HUES48 (cell line): ENCODE measurements at regions not wholly inside any gene's neighbourhood (a gene's known extent, or its start where the extent isn't known, plus 50 kb on each side); places are given as distances from the start of the nearest gene placed in this dataset.
"Not testable (repeated sequence)": the region's sequence is repeated elsewhere in the genome, so short reads cannot be mapped to it uniquely, and the experiment has no call there.

Source experiments
- H3K27ac ChIP-seq: one replicate; pipeline ENCODE4 v1.7.0; 2013; ENCODE audit warnings: low read depth, low read length, inconsistent platforms
- H3K27me3 ChIP-seq: 2 replicates; pipeline ENCODE4 v1.6.1; 2013; ENCODE audit warnings: mild to moderate bottlenecking, low read length; ENCODE audit not compliant: control insufficient read depth, insufficient read depth
- H3K36me3 ChIP-seq: 2 replicates; pipeline ENCODE4 v1.6.1; 2013; ENCODE audit warnings: low read length; ENCODE audit not compliant: control insufficient read depth, insufficient read depth
- H3K4me1 ChIP-seq: 2 replicates; pipeline ENCODE4 v1.6.1; 2013; ENCODE audit warnings: mild to moderate bottlenecking, low read length; ENCODE audit not compliant: control insufficient read depth, insufficient read depth
- H3K4me3 ChIP-seq: 2 replicates; pipeline ENCODE4 v1.5.1; 2013; ENCODE audit warnings: mild to moderate bottlenecking, low read depth, low read length
- H3K9ac ChIP-seq: 2 replicates; pipeline ENCODE4 v1.6.1; 2013; ENCODE audit warnings: mild to moderate bottlenecking, low read depth, low read length, moderate library complexity
- H3K9me3 ChIP-seq: 2 replicates; pipeline ENCODE4 v1.6.1; 2013; ENCODE audit warnings: low read length; ENCODE audit not compliant: control insufficient read depth, insufficient read depth

DNA sequence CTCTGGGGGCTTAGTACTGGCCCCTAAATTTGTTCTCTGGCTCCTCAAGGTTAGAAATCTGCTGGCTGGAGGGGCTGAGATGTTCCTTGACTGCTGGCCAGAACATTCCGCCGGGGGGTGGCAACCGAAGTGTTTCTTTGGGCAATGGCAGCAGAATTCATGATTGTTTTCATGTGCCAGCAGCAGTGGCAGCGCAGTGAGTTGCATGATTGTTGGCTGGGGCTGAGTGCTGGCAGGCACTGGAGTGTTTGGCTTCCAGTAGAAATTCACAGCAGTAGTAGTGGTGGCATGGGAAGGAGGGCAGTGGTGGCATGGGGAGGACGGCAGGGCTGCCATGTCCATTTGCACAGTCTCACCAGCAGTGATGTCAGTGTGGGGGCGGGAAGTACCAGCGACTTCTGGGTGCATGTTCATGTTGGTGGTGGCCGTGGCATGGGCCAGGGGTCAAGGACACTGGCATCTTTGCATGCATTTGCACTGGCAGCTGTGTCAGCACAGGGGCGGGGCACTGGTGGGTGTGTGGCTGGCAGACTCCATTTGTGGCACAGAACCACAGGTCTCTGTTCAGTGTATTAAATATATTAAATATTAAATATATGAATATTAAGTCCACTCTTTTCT lies 130.6 kb upstream of the CDH7 start:
- Histone ChIP-seq H3K9ac (no peak overlapping the region), H3K9me3 (no peaks in the 10 kb centered on the region), H3K27me3 (no peaks in the 10 kb centered on the region; the same call in 1 of the 2 replicates), H3K27ac (no peak overlapping the region), H3K4me1 (no peaks in the 10 kb centered on the region), H3K36me3 (no peaks in the 10 kb centered on the region), H3K4me3 (no peak overlapping the region)

DNA sequence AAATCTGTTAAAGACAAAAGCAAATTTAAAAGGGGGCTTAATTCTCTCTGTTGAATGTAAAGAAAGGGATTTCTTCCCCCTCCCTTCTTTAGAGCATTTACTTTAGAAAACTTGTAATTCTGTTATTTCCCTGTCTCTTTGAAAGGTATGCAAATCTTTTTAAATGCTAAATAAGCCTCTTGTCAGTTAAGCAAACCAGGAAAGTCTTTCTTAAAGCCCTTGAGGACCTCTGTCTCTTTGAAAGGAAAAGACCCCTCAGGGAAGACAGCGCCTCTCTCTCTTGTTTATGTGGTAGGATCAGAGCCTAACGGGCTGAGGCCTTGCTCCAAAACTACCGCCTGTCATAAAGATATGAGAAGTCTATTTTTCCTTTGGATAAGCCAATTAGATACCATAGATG lies 139.9 kb upstream of the CDH7 start:
- H3K9ac ChIP-seq: no peak overlapping the region
- peaks cover 21% of the 10 kb centered on the region for H3K4me1 ChIP-seq
- peak overlapping the region; percentile 86 for H3K27ac ChIP-seq
- no peaks in the 10 kb centered on the region for H3K9me3 ChIP-seq
- peaks cover 40% of the 10 kb centered on the region for H3K27me3 ChIP-seq
- H3K4me3 ChIP-seq: peak overlapping the region; percentile 29; the same call in 1 of the 2 replicates
- H3K36me3 ChIP-seq: no peaks in the 10 kb centered on the region

DNA sequence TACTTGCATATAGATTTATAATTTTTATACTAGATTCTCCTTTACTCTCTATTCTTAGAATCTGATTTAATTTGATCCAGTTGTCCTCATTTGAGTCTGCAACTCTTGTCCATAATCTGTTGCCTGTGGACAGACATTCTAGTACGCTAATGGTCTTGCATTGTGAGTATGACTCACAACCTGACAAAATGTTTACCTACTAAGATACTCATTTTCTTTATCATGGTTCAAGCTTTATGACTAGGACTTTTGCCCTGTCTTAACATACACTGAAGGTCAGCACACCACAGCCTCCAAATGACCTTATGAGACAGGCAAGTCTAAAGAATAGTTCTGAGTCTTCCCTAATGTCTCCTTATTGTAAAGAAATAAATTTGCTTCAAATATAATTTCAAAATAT lies 142.3 kb upstream of the CDH7 start:
- H3K9me3 ChIP-seq: no peaks in the 10 kb centered on the region
- H3K27me3 ChIP-seq: peaks cover 36% of the 10 kb centered on the region
- no peak overlapping the region for H3K9ac ChIP-seq
- H3K36me3 ChIP-seq: no peaks in the 10 kb centered on the region
- H3K4me1 ChIP-seq: peaks cover 21% of the 10 kb centered on the region
- no peak overlapping the region for H3K27ac ChIP-seq
- H3K4me3 ChIP-seq: no peak overlapping the region

DNA sequence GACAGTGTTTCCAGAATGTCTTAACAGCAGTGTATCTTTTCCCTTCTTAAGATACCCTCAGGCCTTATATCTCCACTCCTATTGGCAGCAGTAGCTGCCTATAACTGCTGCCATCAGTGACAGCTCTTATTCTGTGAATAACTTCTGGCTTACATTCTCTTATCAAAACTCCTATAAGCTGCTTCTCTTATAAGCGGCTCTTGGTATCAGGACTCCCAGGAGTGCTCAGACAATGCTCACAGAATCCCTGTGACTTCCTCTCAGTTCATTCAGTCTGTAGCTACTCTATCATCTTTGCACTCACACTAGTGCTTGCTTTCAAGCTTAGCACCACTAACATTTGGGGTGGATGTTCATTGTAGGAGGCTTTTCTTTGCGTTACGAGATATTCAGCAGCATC lies 143.7 kb upstream of the CDH7 start:
- H3K9me3 ChIP-seq: no peaks in the 10 kb centered on the region
- peaks cover 21% of the 10 kb centered on the region for H3K4me1 ChIP-seq
- H3K27ac ChIP-seq: no peak overlapping the region
- H3K9ac ChIP-seq: no peak overlapping the region
- H3K4me3 ChIP-seq: no peak overlapping the region
- H3K27me3 ChIP-seq: peaks cover 22% of the 10 kb centered on the region
- no peaks in the 10 kb centered on the region for H3K36me3 ChIP-seq

DNA sequence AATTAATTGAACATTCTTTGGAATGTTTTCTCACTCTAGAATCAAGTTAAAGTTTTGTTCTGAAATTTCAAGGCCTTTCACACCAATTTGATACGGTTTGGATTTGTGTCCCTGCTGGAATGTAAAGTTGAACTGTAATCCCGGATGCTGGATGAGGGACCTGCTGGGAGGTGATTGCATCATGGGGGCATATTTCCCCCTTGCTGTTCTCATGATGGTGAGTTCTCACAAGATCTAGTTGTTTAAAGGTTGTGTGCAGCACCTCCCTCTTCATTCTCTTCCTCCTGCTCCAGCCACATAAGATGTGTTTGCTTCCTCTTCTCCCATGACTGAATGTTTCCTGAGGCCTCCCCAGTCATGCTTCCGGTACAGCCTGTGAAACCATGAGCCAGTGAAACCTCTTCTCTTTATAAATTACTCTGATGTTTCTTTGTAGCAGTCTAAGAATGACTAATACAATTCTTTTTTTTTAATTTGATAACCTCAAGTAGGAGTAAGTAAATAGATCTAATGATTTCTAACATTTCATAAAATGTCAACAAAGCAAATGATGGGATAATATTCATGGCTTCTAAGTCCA lies 144.2 kb upstream of the CDH7 start:
- Histone ChIP-seq H3K27ac (no peak overlapping the region), H3K9ac (no peak overlapping the region), H3K4me3 (no peak overlapping the region), H3K9me3 (no peaks in the 10 kb centered on the region), H3K27me3 (peaks cover 17% of the 10 kb centered on the region), H3K36me3 (no peaks in the 10 kb centered on the region), H3K4me1 (peaks cover 17% of the 10 kb centered on the region)

DNA sequence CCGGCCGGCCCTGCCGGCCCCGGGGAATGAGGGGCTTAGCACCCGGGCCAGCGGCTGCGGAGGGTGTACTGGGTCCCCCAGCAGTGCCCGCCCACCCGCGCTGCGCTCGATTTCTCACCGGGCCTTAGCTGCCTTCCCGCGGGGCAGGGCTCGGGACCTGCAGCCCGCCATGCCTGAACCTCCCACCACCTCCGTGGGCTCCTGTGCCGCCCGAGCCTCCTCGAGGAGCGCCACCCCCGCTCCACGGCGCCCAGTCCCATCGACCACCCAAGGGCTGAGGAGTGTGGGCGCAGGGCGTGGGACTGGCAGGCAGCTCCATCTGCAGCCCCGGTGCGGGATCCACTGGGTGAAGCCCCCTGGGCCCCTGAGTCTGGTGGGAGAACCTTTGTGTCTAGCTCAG lies 145.5 kb upstream of the CDH7 start:
- H3K4me1 ChIP-seq, H3K36me3 ChIP-seq, H3K4me3 ChIP-seq, H3K9me3 ChIP-seq, H3K9ac ChIP-seq, H3K27me3 ChIP-seq, H3K27ac ChIP-seq: not testable (repeated sequence)

DNA sequence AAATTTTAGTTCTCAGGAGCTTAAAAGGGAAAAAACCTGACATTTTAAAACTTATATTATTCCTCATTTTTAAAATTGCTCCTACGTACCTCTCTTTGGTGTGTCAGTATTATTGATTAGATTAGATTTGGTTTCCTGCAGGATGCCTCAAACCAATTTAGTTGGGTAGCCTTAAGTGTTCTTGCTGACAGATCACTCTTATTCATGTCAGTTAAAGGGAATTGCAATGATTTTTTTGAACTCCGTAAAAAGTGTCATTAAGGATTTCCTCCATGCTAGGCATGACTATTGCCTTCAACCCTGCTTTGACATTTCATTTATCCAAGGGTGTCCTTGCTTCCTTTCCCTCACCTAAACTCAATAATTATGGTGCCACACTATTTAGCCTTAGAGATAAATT lies 149.0 kb upstream of the CDH7 start:
- Histone ChIP-seq H3K27ac (no peak overlapping the region), H3K27me3 (no peaks in the 10 kb centered on the region), H3K36me3 (no peaks in the 10 kb centered on the region), H3K4me1 (no peaks in the 10 kb centered on the region), H3K4me3 (no peak overlapping the region), H3K9ac (no peak overlapping the region), H3K9me3 (no peaks in the 10 kb centered on the region)

DNA sequence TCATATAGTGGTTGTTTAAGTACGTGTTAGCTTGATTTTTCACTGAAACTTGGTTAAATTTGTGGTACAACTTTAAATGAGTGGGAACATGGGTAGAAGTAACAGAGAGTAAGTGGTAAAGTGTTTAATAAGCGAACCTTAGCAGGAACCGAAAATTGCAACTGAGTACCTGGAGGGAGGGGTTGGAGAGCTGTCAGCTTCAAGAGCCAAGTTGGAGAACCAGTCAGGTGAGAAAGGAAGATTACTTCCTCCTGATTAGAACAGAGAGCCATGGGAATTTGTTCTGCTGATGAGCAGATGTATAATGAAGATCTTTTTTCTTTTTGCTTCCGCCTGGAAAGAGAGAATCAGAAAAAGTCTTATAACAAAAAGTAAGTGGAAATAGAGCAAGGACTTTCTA lies 158.4 kb upstream of the CDH7 start:
- Histone ChIP-seq H3K4me1 (peaks cover 5% of the 10 kb centered on the region), H3K27me3 (no peaks in the 10 kb centered on the region), H3K9me3 (no peaks in the 10 kb centered on the region), H3K9ac (no peak overlapping the region), H3K27ac (no peak overlapping the region), H3K4me3 (no peak overlapping the region), H3K36me3 (no peaks in the 10 kb centered on the region)

DNA sequence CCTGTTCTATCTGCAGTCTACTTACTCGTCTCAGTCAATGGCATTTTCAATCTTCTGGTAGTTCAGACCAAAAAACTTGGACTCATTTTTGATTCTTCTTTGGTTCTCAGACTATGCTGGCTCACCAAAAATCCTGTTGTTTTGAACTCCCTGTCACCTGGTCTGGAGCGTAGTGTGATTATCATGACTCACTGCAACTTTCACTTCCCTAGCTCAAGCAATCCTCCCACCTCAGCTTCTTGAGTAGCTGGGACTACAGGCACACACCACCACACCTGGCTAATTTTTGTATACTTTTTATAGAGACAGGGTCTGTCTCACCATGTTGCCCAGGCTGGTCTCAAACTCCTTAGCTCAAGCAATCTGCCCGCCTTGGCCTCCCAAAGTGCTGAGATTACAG lies 163.3 kb upstream of the CDH7 start:
- no peak overlapping the region for H3K4me3 ChIP-seq
- H3K4me1 ChIP-seq: peaks cover under 1% of the 10 kb centered on the region; the same call in 1 of the 2 replicates
- no peaks in the 10 kb centered on the region for H3K9me3 ChIP-seq
- H3K27me3 ChIP-seq: no peaks in the 10 kb centered on the region
- no peaks in the 10 kb centered on the region for H3K36me3 ChIP-seq
- no peak overlapping the region for H3K27ac ChIP-seq
- H3K9ac ChIP-seq: no peak overlapping the region

DNA sequence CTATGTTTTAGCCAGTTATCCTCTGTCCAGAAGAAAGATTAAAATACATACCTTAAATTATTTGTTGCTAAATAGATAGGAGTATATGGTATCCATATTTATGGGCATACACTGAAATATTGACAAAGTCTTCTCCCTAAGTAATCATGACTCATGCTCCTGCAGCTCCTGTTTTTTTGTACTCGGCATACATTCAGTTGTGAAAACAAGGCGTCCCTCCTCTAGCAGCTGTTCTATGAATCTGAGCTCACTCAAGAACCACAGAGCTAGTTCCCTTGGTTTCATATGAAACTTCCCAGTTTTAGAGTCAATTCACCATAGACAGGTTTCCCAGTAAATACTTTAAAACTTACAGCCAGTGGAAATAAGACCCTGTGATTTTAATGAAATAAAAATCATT lies 168.7 kb upstream of the CDH7 start:
- H3K9me3 ChIP-seq, H3K4me3 ChIP-seq, H3K4me1 ChIP-seq, H3K36me3 ChIP-seq, H3K27me3 ChIP-seq, H3K27ac ChIP-seq, H3K9ac ChIP-seq: not testable (repeated sequence)

DNA sequence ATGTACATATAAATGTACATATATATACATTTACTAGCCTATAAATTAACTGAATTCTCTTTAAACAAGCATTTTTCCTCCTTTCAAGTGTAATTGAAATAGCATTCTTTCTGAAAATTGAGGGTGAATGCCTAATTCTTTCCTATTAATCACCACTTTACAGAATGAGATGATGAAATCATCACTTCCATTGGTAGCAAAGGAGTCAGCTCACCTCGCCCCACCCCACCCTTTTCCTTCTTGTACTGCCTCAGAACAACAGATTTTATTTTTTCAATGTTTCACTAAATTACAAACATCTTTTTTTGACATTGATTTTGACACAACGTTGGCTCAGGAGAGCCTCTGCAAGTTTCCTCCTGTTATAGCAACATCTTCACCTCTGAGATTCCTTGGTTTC lies 181.9 kb upstream of the CDH7 start:
- H3K27me3 ChIP-seq: no peaks in the 10 kb centered on the region
- H3K9me3 ChIP-seq: no peaks in the 10 kb centered on the region
- H3K4me1 ChIP-seq: no peaks in the 10 kb centered on the region

More for the DNA sequence above, 181.9 kb upstream of the CDH7 start:
- H3K9ac ChIP-seq: no peak overlapping the region
- no peak overlapping the region for H3K27ac ChIP-seq
- no peak overlapping the region for H3K4me3 ChIP-seq
- no peaks in the 10 kb centered on the region for H3K36me3 ChIP-seq
